Activated CD8-positive, alpha-beta memory T cell treated with anti-CD3 and anti-CD28 coated beads for 24 hours (primary cell): ENCODE measurements at regions not wholly inside any gene's neighbourhood (a gene's known extent, or its start where the extent isn't known, plus 50 kb on each side); places are given as distances from the start of the nearest gene placed in this dataset.

Source experiments
- DNase-seq: peaks from one replicate; pipeline ENCODE4 v3.0.0-alpha.2; 2020

DNA sequence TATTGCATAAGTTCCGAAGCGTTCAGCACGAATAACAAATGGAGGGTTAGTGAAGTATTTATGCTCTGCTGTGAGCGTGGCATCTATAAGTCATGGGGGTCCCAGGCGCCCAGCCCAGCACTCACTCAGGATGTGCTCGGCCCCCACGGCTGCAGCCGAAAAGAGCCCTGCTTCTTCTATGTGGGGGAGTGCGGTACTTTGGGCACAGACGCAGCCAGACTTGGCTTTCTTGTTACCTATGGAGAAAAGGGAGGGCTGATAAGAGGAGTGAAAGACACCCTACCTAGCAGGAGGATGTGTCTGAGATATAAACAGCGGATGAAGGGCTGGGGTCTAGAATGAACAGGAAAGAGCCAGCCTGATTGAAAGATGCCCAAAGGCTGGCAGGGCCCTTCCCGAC is 51.4 kb downstream of the MRPL36 start:
- no peak for DNase-seq

- no peak for DNase-seq
Observed at GRCh38 chr5:1747803-1748085, 51.9 kb downstream of the MRPL36 start.

GRCh38 chr5:1747079-1747802 is 52.4 kb downstream of the MRPL36 start:
- no peak for DNase-seq

GRCh38 chr5:1746371-1747078 is 53.1 kb downstream of the MRPL36 start:
- DNase-seq, result no peak

DNA sequence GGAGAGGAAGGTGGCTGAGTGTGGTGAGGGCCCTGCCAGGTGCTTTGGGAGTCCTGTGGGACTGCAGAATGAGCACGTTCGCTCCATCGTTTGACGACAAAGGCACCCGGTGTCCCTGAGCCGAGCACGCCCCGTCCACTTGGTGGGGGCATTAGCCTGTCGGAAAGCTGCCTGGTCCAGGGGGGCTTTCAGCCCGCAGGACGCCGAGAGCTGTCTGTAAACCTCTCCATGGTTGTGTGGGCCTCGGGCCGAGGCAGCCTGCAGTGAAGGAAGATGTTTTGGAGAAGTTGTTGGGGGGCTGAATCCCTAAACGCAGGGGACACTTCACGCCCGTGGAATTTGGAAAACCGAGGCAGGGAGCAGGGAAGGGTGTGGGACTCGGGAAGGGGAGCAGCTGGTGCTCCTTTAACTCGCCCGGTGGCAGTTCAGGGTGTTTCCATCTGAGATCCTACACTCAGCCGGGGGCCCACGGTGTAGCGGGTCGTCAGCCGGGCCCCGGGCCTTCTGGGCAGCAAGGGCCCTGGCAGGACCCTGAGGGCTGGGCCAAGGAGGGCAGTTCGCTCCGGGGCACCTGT is 53.8 kb downstream of the MRPL36 start:
- DNase-seq, result no peak

DNA sequence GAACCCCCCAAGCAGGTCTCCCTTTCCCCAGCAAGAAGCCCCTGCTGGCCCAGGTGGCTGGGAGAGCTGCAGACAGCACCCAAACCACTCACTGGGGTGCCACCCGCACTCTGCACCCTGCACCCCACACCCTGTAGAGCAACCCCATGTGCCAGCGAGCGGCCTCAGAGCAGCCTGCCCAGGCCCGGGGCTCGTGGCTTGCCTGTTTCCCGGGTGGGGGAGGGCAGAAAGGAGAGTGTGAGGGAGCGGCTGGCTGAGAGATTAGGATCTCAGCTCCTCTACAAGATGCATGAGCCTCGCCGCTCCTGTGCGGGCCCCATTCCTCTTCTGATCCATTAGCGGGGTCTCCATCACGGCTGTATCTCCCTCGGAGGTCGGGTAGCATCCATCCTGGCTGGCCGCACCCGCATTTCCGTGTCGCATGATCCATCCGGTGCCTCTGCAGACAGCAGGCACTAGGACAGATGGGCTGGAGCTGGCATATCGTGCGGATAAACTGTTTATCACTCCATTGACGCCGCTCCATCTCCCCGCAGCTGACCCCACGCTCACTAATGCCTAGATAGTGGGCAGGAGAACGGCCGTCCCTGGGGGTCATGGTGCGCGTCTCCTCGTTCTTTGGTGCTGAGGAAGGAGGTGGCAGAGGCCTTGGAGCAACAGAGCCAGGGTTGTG is 54.4 kb downstream of the MRPL36 start:
- no peak for DNase-seq

DNA sequence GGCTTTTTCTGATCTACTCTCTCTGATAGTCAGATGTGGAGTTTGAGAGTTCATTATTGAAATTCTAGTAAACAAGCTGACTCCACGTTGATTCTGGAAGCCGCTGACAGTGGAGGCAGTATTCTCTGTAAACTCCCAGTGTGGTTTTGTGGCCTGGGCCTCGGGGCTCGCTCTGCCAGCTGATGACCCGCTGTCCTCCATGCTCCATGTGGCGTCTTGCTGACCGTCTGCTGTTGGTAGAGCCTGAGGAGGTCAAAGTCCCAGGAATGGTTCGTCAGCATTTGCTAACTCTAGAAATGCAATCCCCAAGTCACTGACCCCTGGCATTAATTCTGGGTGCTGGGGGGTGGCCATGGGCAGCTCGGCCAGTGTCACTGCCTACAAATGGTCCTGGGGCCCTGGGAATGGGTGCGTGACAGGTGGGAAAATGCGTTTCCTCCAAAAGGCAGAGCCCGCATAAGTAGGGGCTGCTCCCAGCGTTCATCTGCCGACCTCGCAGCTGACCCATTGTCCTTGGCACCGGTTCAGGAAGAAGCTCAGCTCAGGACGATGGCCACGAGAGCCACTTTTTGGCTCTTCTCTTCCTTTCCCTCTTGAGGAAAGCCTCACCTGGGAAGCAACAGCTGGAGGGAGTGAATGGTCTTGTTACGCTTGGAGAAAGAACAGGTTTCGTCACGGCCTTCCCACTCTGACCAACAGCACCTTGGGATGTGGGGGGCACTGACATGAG is 55.1 kb downstream of the MRPL36 start:
- no peak for DNase-seq

GRCh38 chr5:1743769-1744085 is 55.9 kb downstream of the MRPL36 start:
- no peak for DNase-seq

- no peak for DNase-seq
Observed at GRCh38 chr5:1743061-1743768, 56.4 kb downstream of the MRPL36 start.

DNA sequence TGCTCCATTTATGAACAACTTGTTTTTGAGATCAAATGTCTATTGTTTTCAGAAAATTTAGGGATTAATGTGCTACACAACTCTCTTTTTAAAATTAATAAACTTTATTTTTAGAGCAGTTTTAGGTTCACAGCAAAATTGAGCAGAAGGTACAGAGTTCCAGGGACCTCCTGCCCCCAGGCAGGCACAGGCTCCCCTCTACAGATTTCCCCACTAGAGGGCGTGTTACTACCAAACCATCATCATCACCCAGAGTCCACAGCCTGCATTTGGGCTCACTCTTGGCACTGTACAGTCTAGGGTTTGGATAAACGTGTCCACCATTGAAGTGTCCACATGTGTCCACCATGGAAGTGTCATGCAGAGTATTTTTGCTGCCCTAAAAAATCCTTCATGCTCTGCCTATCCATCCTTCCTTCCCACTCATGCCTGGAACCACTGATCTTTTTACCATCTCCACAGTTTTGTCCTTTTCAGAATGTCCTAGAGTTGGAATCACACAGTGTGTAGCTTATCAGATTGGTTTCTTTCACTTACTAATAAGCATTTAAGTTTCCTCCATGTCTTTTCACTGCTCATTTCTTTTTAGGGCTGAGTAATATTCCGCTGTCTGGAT is 61.7 kb downstream of the MRPL36 start:
- peak; percentile 69 for DNase-seq

GRCh38 chr5:1736889-1737711 is 62.5 kb downstream of the MRPL36 start:
- peak; percentile 52 for DNase-seq

DNA sequence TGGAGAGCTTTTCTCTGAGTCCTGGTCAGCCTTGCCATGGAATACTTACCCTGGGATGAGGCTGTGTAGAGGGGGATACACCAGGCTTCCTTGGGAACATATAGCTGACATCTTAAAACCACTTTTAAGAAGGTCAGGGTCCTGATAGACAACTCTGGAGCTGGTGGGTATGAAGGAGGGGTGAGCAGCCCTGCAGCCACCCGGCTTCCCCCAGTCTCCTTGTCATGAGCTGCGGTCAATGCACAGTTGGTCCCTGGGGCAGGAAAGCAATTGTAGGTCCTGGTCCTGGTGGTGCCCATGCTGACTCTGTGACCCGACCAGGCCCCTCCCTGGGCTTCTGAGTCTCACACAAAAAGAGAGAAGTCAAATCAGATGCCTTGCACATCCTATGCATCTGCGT is 63.6 kb downstream of the MRPL36 start:
- DNase-seq, result peak; percentile 21

GRCh38 chr5:1735320-1735970 is 64.2 kb downstream of the MRPL36 start:
- peak; percentile 43 for DNase-seq

DNA sequence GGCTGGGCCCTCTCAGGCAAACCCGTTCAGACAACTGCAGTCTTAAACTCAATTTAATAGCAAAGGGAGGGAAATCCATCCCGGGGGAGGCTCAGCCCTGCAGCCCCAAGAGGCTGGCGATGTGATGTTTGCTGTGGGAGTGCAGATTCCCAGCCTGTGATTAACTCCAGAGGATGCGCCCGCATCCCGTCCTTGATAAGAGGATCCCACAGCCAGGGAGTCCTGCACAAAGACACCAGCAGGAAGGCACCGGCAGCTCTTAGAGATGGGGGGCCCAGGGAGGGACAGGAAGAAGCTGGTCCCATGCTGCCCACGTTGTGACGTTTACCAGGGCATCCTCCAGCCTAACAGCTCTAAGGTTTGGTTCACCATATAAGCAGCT is 64.7 kb downstream of the MRPL36 start:
- peak; percentile 41 for DNase-seq

GRCh38 chr5:1734271-1734907 is 65.2 kb downstream of the MRPL36 start:
- DNase-seq, result peak; percentile 41

DNA sequence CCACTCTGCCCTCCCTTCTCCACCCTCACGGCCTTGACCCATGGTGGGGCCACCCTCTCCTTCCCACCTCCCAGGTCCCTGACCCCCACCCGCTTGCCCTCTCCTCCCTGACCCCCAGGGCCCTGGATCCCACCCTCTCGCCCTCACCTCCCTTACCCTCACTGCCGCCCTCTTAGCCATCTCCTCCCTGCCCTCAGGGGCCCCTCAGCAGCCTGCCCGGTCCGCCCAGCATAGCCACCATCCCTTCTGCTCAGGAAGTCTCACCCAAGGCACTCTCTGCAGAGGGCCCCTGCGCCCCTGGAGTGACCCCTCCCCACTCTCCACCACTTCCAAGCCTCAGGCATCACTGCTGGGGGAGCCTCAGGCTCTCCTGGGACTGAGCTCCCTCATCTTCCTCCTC is 66.3 kb downstream of the MRPL36 start:
- peak; percentile 38 for DNase-seq

DNA sequence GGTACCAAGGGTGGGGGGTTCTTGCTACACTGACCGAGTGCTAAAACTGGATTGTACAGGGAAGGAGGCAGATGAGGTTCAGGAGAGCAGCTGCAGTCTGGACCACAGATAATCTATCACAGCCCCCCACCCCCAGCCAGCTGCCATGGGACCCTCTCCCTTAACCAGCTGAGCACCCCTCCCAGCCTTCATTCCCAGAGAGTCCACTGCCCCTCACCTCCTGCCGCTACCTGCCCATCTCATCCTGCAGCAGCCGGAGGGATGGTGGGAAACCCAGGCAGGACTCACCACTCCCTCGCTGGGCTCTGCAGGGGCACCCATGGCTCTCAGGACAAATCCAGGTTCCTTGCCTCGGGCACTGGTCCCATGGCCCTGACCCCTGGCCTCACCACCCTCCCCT is 66.7 kb downstream of the MRPL36 start:
- DNase-seq, result peak; percentile 32

DNA sequence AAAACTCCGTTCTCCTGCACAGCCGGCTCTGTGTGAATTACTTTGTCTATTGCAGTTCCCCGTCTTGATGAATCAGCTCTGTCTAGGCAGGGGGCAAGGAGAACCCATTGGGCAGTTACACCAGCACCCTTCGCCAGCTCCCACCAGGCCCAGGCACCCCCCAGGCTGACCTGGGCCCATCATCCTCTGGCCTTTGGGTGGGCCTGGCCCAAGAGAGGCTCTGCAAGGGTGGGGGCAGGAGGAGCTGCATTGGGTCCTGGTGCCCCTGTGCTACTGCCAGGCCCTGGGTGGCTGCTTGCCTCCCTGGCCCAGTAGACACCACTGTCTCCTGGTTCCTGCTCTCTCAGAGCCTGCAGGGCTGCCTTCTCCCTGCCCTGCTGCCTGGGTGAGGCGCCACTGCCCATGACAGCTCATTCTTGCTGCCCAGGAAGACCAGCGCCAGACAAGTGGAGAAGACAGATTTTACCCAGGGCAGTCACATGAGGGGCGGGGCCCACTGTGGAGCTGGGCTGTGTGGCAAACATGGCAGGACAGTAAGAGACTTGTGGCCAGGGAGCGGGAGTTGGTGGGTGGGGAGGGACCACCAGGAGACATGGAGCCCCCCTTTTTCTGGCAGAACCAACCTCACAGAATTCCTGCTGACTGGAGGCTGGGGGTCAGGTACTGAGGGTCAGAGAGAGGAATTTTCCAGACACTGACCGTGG is 67.2 kb downstream of the MRPL36 start:
- peak; percentile 40 for DNase-seq

GRCh38 chr5:1731855-1732237 is 67.8 kb downstream of the MRPL36 start:
- peak; percentile 7 for DNase-seq
